Effector memory CD8-positive, alpha-beta T cell (primary cell): ENCODE measurements at regions not wholly inside any gene's neighbourhood (a gene's known extent, or its start where the extent isn't known, plus 50 kb on each side); places are given as distances from the start of the nearest gene placed in this dataset.

Source experiments
- ATAC-seq: fragments of 150-1000 bp; cut with Tn5 transposase; replicated peaks from 2 replicates; pipeline ENCODE4 v1.10.0; 2021; ENCODE audit warnings: mild to moderate bottlenecking, moderate library complexity
- DNase-seq, 3 experiments: peaks; one replicate each; pipeline ENCODE4 v3.0.0; 2021
- H3K27ac Mint-ChIP-seq, 2 donors: one replicate each; pipeline ENCODE4 v1.8.0; 2022; ENCODE audit warnings: mild to moderate bottlenecking in 2 of 2, mixed read lengths in 2 of 2, moderate library complexity in 2 of 2
- H3K27me3 Mint-ChIP-seq, 2 donors: one replicate each; pipeline ENCODE4 v1.8.0; 2022; ENCODE audit warnings: mixed read lengths in 2 of 2
- H3K36me3 Mint-ChIP-seq: one replicate; pipeline ENCODE4 v1.8.0; 2022; ENCODE audit warnings: mild to moderate bottlenecking, moderate library complexity, mixed read lengths; ENCODE audit not compliant: insufficient read depth
- H3K4me1 Mint-ChIP-seq, 2 donors: one replicate each; pipeline ENCODE4 v1.8.0; 2022; ENCODE audit warnings: low read depth in 2 of 2, mixed read lengths in 2 of 2
- H3K4me3 Mint-ChIP-seq, 2 donors: one replicate each; pipeline ENCODE4 v1.8.0; 2022; ENCODE audit warnings: mild to moderate bottlenecking in 2 of 2, mixed read lengths in 2 of 2, moderate library complexity in 2 of 2
- H3K9me3 Mint-ChIP-seq, 2 donors: one replicate each; pipeline ENCODE4 v1.8.0; 2022; ENCODE audit warnings: mixed read lengths in 2 of 2

GRCh38 chr13:69556540-69557196 lies 551.0 kb upstream of the ATXN8OS start:
- Mint-ChIP-seq H3K36me3 (no peaks in the 10 kb centered on the region), H3K9me3 (peaks cover 0 to 6% of the 10 kb centered on the region in 2 donors), H3K4me3 (no peak overlapping the region), H3K27ac (no peak overlapping the region), H3K27me3 (no peaks in the 10 kb centered on the region), H3K4me1 (no peaks in the 10 kb centered on the region)
- ATAC-seq (no peak), DNase-seq (no peak)

- Mint-ChIP-seq H3K9me3 (peaks cover 0 to 3% of the 10 kb centered on the region in 2 donors), H3K4me3 (no peak overlapping the region)
Observed at GRCh38 chr13:69553976-69554375, 553.6 kb upstream of the ATXN8OS start.

GRCh38 chr13:69551193-69551592 lies 556.4 kb upstream of the ATXN8OS start:
- ATAC-seq (no peak), DNase-seq (no peak)
- H3K27ac Mint-ChIP-seq, result no peak overlapping the region
- H3K27me3 Mint-ChIP-seq, result no peaks in the 10 kb centered on the region
- no peaks in the 10 kb centered on the region for H3K36me3 Mint-ChIP-seq
- no peak overlapping the region for H3K4me3 Mint-ChIP-seq
- H3K9me3 Mint-ChIP-seq, result peaks cover 1 to 12% of the 10 kb centered on the region in 2 donors
- no peaks in the 10 kb centered on the region for H3K4me1 Mint-ChIP-seq

More at GRCh38 chr13:69553976-69554375, 553.6 kb upstream of the ATXN8OS start:
- DNase-seq (no peak), ATAC-seq (no peak)
- no peaks in the 10 kb centered on the region for H3K4me1 Mint-ChIP-seq
- H3K27me3 Mint-ChIP-seq, result no peaks in the 10 kb centered on the region
- no peaks in the 10 kb centered on the region for H3K36me3 Mint-ChIP-seq
- H3K27ac Mint-ChIP-seq, result no peak overlapping the region

- no peaks in the 10 kb centered on the region for H3K4me1 Mint-ChIP-seq
- no peak overlapping the region for H3K27ac Mint-ChIP-seq
- no peak for DNase-seq
Observed at GRCh38 chr13:69547780-69548179, 559.8 kb upstream of the ATXN8OS start.

GRCh38 chr13:69545551-69545950 lies 562.1 kb upstream of the ATXN8OS start:
- no peaks in the 10 kb centered on the region for H3K4me1 Mint-ChIP-seq
- peaks cover 1 to 22% of the 10 kb centered on the region in 2 donors for H3K9me3 Mint-ChIP-seq

More at GRCh38 chr13:69547780-69548179, 559.8 kb upstream of the ATXN8OS start:
- H3K4me3 Mint-ChIP-seq, result no peak overlapping the region
- H3K27me3 Mint-ChIP-seq, result no peaks in the 10 kb centered on the region
- no peak for ATAC-seq
- no peaks in the 10 kb centered on the region for H3K36me3 Mint-ChIP-seq
- peaks cover 1 to 12% of the 10 kb centered on the region in 2 donors for H3K9me3 Mint-ChIP-seq

GRCh38 chr13:69524459-69525150 lies 583.0 kb upstream of the ATXN8OS start:
- no peak overlapping the region for H3K27ac Mint-ChIP-seq
- ATAC-seq, result no peak
- DNase-seq, result no peak
- H3K27me3 Mint-ChIP-seq, result no peaks in the 10 kb centered on the region
- no peak overlapping the region for H3K4me3 Mint-ChIP-seq
- H3K4me1 Mint-ChIP-seq, result no peaks in the 10 kb centered on the region
- H3K36me3 Mint-ChIP-seq, result no peaks in the 10 kb centered on the region
- peaks cover 0 to 2% of the 10 kb centered on the region in 2 donors for H3K9me3 Mint-ChIP-seq

More at GRCh38 chr13:69545551-69545950, 562.1 kb upstream of the ATXN8OS start:
- Mint-ChIP-seq H3K27ac (no peak overlapping the region), H3K4me3 (no peak overlapping the region), H3K27me3 (no peaks in the 10 kb centered on the region), H3K36me3 (no peaks in the 10 kb centered on the region)
- no peak for DNase-seq
- ATAC-seq, result no peak

- no peaks in the 10 kb centered on the region for H3K4me1 Mint-ChIP-seq
- DNase-seq, result no peak
- no peaks in the 10 kb centered on the region for H3K36me3 Mint-ChIP-seq
- H3K9me3 Mint-ChIP-seq, result peaks cover 0 to 3% of the 10 kb centered on the region in 2 donors
- no peak for ATAC-seq
- no peaks in the 10 kb centered on the region for H3K27me3 Mint-ChIP-seq
- H3K4me3 Mint-ChIP-seq, result no peak overlapping the region
- no peak overlapping the region for H3K27ac Mint-ChIP-seq
Observed at GRCh38 chr13:69496981-69497380, 610.6 kb upstream of the ATXN8OS start.

GRCh38 chr13:69495096-69495495 lies 612.5 kb upstream of the ATXN8OS start:
- peaks cover 0 to 4% of the 10 kb centered on the region in 2 donors for H3K9me3 Mint-ChIP-seq

GRCh38 chr13:69487576-69487975 lies 620.0 kb upstream of the ATXN8OS start:
- ATAC-seq (no peak), DNase-seq (no peak)
- H3K27me3 Mint-ChIP-seq, result no peaks in the 10 kb centered on the region
- no peak overlapping the region for H3K4me3 Mint-ChIP-seq
- peaks cover 7 to 14% of the 10 kb centered on the region in 2 donors for H3K9me3 Mint-ChIP-seq
- no peak overlapping the region for H3K27ac Mint-ChIP-seq
- no peaks in the 10 kb centered on the region for H3K4me1 Mint-ChIP-seq
- H3K36me3 Mint-ChIP-seq, result no peaks in the 10 kb centered on the region

More at GRCh38 chr13:69495096-69495495, 612.5 kb upstream of the ATXN8OS start:
- ATAC-seq (no peak), DNase-seq (no peak)
- no peaks in the 10 kb centered on the region for H3K27me3 Mint-ChIP-seq
- H3K4me1 Mint-ChIP-seq, result no peaks in the 10 kb centered on the region
- no peaks in the 10 kb centered on the region for H3K36me3 Mint-ChIP-seq
- no peak overlapping the region for H3K27ac Mint-ChIP-seq
- H3K4me3 Mint-ChIP-seq, result no peak overlapping the region

GRCh38 chr13:69485991-69486592 lies 621.5 kb upstream of the ATXN8OS start:
- ATAC-seq (no peak), DNase-seq (no peak)
- no peak overlapping the region for H3K4me3 Mint-ChIP-seq
- no peak overlapping the region for H3K27ac Mint-ChIP-seq
- peaks cover 13 to 14% of the 10 kb centered on the region in 2 donors for H3K9me3 Mint-ChIP-seq
- H3K4me1 Mint-ChIP-seq, result no peaks in the 10 kb centered on the region
- no peaks in the 10 kb centered on the region for H3K27me3 Mint-ChIP-seq
- no peaks in the 10 kb centered on the region for H3K36me3 Mint-ChIP-seq

- ATAC-seq (no peak), DNase-seq (no peak)
- peaks cover 0 to 7% of the 10 kb centered on the region in 2 donors for H3K9me3 Mint-ChIP-seq
- H3K4me1 Mint-ChIP-seq, result no peaks in the 10 kb centered on the region
- peaks cover 2% of the 10 kb centered on the region for H3K36me3 Mint-ChIP-seq
- H3K27ac Mint-ChIP-seq, result no peak overlapping the region
- H3K27me3 Mint-ChIP-seq, result no peaks in the 10 kb centered on the region
- no peak overlapping the region for H3K4me3 Mint-ChIP-seq
Observed at GRCh38 chr13:69477451-69477850, 630.2 kb upstream of the ATXN8OS start.

- DNase-seq (no peak), ATAC-seq (no peak)
- H3K27me3 Mint-ChIP-seq, result no peaks in the 10 kb centered on the region
Observed at GRCh38 chr13:69474011-69474685, 633.5 kb upstream of the ATXN8OS start.

GRCh38 chr13:69468624-69469023 lies 639.0 kb upstream of the ATXN8OS start:
- Mint-ChIP-seq H3K9me3 (peaks cover 3 to 5% of the 10 kb centered on the region in 2 donors), H3K36me3 (no peaks in the 10 kb centered on the region), H3K4me3 (no peak overlapping the region), H3K27ac (no peak overlapping the region), H3K27me3 (no peaks in the 10 kb centered on the region), H3K4me1 (no peaks in the 10 kb centered on the region)
- DNase-seq (no peak), ATAC-seq (no peak)

More at GRCh38 chr13:69474011-69474685, 633.5 kb upstream of the ATXN8OS start:
- H3K36me3 Mint-ChIP-seq, result peaks cover 2% of the 10 kb centered on the region
- no peak overlapping the region for H3K27ac Mint-ChIP-seq
- no peaks in the 10 kb centered on the region for H3K4me1 Mint-ChIP-seq
- no peak overlapping the region for H3K4me3 Mint-ChIP-seq
- H3K9me3 Mint-ChIP-seq, result peaks cover 3 to 5% of the 10 kb centered on the region in 2 donors
